ENCODE measurements at regions not wholly inside any gene's neighbourhood (a gene's known extent, or its start where the extent isn't known, plus 50 kb on each side); places are given as distances from the start of the nearest gene placed in this dataset.

DNA sequence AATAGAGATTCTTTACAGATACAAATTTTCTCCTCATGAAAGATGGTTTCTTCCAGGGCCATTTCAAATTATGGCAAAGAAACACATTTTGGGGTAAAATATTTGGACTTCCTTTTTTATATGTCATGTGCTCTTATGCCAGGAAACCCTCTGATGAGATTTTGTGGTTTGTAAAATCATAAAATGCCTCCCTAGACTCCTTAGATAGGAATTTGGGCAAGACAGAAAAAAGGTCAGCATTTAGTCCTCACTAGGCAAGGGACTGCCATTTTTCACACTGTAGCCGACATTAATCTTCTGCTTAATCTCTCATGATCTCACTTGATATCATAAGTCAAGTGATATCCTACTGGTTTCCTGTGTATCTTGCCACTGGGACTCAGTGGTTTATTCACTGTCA lies 286.4 kb downstream of the ARHGAP12 start:
- H2AFZ ChIP-seq: no peak overlapping the region
- no peaks in the 10 kb centered on the region for H3K4me1 ChIP-seq (ENCODE audit: insufficient read depth)
- no peak overlapping the region for H3K4me3 ChIP-seq
- 96% methylated on average over 1 of the region's 1 CpG for WGBS (ENCODE audit: low lambda C conversion rate, missing lambda C conversion rate)
- no peaks in the 10 kb centered on the region for H3K27me3 ChIP-seq
- H3K4me2 ChIP-seq: no peak overlapping the region
- H3K9me3 ChIP-seq (ENCODE audit: low read depth): no peaks in the 10 kb centered on the region
- no peak overlapping the region for H3K27ac ChIP-seq
- TF ChIP-seq, protein P1, sequence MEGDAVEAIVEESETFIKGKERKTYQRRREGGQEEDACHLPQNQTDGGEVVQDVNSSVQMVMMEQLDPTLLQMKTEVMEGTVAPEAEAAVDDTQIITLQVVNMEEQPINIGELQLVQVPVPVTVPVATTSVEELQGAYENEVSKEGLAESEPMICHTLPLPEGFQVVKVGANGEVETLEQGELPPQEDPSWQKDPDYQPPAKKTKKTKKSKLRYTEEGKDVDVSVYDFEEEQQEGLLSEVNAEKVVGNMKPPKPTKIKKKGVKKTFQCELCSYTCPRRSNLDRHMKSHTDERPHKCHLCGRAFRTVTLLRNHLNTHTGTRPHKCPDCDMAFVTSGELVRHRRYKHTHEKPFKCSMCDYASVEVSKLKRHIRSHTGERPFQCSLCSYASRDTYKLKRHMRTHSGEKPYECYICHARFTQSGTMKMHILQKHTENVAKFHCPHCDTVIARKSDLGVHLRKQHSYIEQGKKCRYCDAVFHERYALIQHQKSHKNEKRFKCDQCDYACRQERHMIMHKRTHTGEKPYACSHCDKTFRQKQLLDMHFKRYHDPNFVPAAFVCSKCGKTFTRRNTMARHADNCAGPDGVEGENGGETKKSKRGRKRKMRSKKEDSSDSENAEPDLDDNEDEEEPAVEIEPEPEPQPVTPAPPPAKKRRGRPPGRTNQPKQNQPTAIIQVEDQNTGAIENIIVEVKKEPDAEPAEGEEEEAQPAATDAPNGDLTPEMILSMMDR (IDR thresholded peaks at IDR 0.05; ENCODE audit: poor library complexity): no peak
- TF ChIP-seq EZH2 (IDR thresholded peaks at IDR 0.05; ENCODE audit: borderline replicate concordance): no peak
- no peak for TF ChIP-seq EZH2phosphoT487 (IDR thresholded peaks at IDR 0.05; ENCODE audit: low read depth, severe bottlenecking, unreplicated experiment)
- no peaks in the 10 kb centered on the region for H3K79me2 ChIP-seq
- no peaks in the 10 kb centered on the region for H3K9me2 ChIP-seq (replicated peaks; ENCODE audit: insufficient read depth)
- H4K20me1 ChIP-seq (ENCODE audit: insufficient read depth, poor library complexity, severe bottlenecking): no peaks in the 10 kb centered on the region
- no peak for DNase-seq (ENCODE audit: low spot score)
- no peaks in the 10 kb centered on the region for H3K36me3 ChIP-seq (replicated peaks; ENCODE audit: insufficient read depth, low read depth)

DNA sequence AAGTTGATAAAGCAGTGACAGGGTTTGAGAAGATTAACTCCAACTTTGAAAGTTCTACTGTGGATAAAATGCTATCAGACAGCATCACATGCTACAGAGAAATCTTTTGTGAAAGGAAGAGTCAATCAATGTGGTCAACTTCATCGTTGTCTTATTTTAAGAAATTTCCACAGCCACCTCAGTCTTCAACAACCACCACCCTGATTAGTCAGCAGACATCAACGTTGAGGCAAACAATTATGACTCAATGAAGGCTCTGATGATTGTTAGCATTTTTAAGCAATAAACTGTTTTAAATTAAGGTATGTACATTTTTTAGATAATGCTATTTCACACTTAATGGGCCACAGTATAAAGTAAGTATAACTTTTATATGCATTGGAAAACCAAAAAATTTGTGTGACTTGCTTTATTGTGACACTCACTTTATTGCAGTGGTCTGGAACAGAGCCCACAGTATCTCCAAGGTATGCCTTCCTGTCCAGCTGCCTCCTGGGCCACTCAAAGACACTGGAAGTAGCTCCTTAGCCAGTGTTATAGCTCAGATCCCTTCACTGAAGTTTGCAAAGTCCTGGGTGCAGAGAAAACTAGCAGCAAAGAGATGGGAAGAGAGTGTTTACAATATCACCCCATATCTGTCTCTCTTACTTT lies 293.1 kb downstream of the ARHGAP12 start:
- Histone ChIP-seq H3K9me2 (replicated peaks; ENCODE audit: insufficient read depth) (no peaks in the 10 kb centered on the region), H3K4me3 (no peak overlapping the region), H3K27me3 (no peaks in the 10 kb centered on the region), H3K27ac (no peak overlapping the region), H3K9me3 (ENCODE audit: low read depth) (no peaks in the 10 kb centered on the region), H3K4me2 (no peak overlapping the region), H2AFZ (no peak overlapping the region), H3K4me1 (ENCODE audit: insufficient read depth) (no peaks in the 10 kb centered on the region), H3K36me3 (replicated peaks; ENCODE audit: insufficient read depth, low read depth) (no peaks in the 10 kb centered on the region), H3K79me2 (no peaks in the 10 kb centered on the region), H4K20me1 (ENCODE audit: insufficient read depth, poor library complexity, severe bottlenecking) (no peaks in the 10 kb centered on the region)
- WGBS (ENCODE audit: low lambda C conversion rate, missing lambda C conversion rate): 73% methylated on average over 2 of the region's 2 CpGs
- TF ChIP-seq EZH2 (IDR thresholded peaks at IDR 0.05; ENCODE audit: borderline replicate concordance) (no peak), EZH2phosphoT487 (IDR thresholded peaks at IDR 0.05; ENCODE audit: low read depth, severe bottlenecking, unreplicated experiment) (no peak)
- TF ChIP-seq, protein P1 (IDR thresholded peaks at IDR 0.05; ENCODE audit: poor library complexity): no peak
- no peak for DNase-seq (ENCODE audit: low spot score)

DNA sequence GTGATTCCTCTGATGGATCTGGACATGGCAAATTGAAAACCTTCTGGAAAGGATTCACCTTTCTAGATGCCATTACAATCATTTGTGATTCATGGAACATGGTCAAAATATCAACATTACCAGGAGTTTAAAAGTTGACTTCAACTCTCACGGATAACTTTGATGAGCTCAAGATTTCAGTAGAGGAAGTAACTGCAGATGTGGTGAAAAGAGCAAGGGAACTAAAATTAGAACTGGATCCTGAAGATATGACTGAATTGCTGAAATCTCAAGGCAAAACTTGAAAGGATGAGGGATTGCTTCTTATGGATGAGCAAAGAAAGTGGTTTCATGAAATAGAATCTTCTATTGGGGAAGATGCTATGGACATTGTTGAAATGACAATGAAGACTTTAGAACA lies 293.6 kb downstream of the ARHGAP12 start:
- H3K9me2 ChIP-seq (replicated peaks; ENCODE audit: insufficient read depth): no peaks in the 10 kb centered on the region
- H3K4me2 ChIP-seq: no peak overlapping the region
- DNase-seq (ENCODE audit: low spot score): no peak
- no peak overlapping the region for H3K27ac ChIP-seq
- no peak overlapping the region for H2AFZ ChIP-seq
- TF ChIP-seq EZH2phosphoT487 (IDR thresholded peaks at IDR 0.05; ENCODE audit: low read depth, severe bottlenecking, unreplicated experiment): no peak
- TF ChIP-seq, protein P1 (IDR thresholded peaks at IDR 0.05; ENCODE audit: poor library complexity): no peak
- no peak for TF ChIP-seq EZH2 (IDR thresholded peaks at IDR 0.05; ENCODE audit: borderline replicate concordance)
- 72% methylated on average over 1 of the region's 1 CpG for WGBS (ENCODE audit: low lambda C conversion rate, missing lambda C conversion rate)
- no peaks in the 10 kb centered on the region for H3K36me3 ChIP-seq (replicated peaks; ENCODE audit: insufficient read depth, low read depth)
- H4K20me1 ChIP-seq (ENCODE audit: insufficient read depth, poor library complexity, severe bottlenecking): no peaks in the 10 kb centered on the region
- H3K4me3 ChIP-seq: no peak overlapping the region
- no peaks in the 10 kb centered on the region for H3K79me2 ChIP-seq
- H3K4me1 ChIP-seq (ENCODE audit: insufficient read depth): no peaks in the 10 kb centered on the region
- H3K9me3 ChIP-seq (ENCODE audit: low read depth): no peaks in the 10 kb centered on the region
- H3K27me3 ChIP-seq: no peaks in the 10 kb centered on the region

Data from hepatocyte (in vitro differentiated cells).